ENCODE measurements at regions not wholly inside any gene's neighbourhood (a gene's known extent, or its start where the extent isn't known, plus 50 kb on each side); places are given as distances from the start of the nearest gene placed in this dataset.
"Not testable (repeated sequence)": the region's sequence is repeated elsewhere in the genome, so short reads cannot be mapped to it uniquely, and the experiment has no call there.

GRCh38 chr15:20012837-20013236, 528.8 kb downstream of the GOLGA6L6 start:
- H3K36me3 Mint-ChIP-seq (ENCODE audit: insufficient read depth in 2 of 2); H3K4me3 Mint-ChIP-seq; H3K27me3 Mint-ChIP-seq (ENCODE audit: low read depth); H3K9me3 Mint-ChIP-seq; H3K4me1 Mint-ChIP-seq (ENCODE audit: low read depth); H3K27ac Mint-ChIP-seq; ATAC-seq (replicated peaks in 1 of 2); DNase-seq: not testable (repeated sequence)

DNA sequence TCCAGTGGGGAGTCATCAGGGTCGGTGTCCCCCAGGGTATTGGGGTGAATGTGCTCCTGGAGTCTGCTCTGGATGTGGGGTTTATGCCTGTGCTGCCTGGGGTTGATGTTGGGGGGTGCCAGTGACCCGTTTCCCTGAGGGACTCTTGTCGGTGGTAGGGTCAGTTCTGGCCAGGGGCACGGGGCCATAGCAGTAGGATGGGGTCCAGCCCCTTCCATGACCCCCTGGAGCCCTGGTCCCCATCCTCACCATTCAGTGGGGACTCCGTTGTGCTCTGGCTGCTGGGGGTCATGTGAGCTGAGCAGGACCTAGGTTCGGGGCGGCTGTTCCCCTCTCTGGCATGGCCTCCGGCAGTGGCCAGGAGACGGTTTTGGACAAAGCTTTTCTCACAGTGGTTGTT, 530.8 kb downstream of the GOLGA6L6 start:
- not testable (repeated sequence) for H3K9me3 Mint-ChIP-seq; H3K27me3 Mint-ChIP-seq (ENCODE audit: low read depth); H3K4me1 Mint-ChIP-seq (ENCODE audit: low read depth); H3K27ac Mint-ChIP-seq; ATAC-seq (replicated peaks in 1 of 2); DNase-seq; H3K36me3 Mint-ChIP-seq (ENCODE audit: insufficient read depth in 2 of 2); H3K4me3 Mint-ChIP-seq

GRCh38 chr15:20009619-20010018, 532.0 kb downstream of the GOLGA6L6 start:
- H3K27me3 Mint-ChIP-seq (ENCODE audit: low read depth); H3K9me3 Mint-ChIP-seq; H3K27ac Mint-ChIP-seq; H3K4me1 Mint-ChIP-seq (ENCODE audit: low read depth); ATAC-seq (replicated peaks in 1 of 2); DNase-seq; H3K4me3 Mint-ChIP-seq; H3K36me3 Mint-ChIP-seq (ENCODE audit: insufficient read depth in 2 of 2): not testable (repeated sequence)

- H3K4me1 Mint-ChIP-seq (ENCODE audit: low read depth); H3K27me3 Mint-ChIP-seq (ENCODE audit: low read depth); H3K9me3 Mint-ChIP-seq; H3K36me3 Mint-ChIP-seq (ENCODE audit: insufficient read depth in 2 of 2); H3K4me3 Mint-ChIP-seq; H3K27ac Mint-ChIP-seq: not testable (repeated sequence)
- DNase-seq (peak in 1 of 2 donors; percentile 2), ATAC-seq (replicated peaks in 1 of 2) (peak in 1 of 2 donors; percentile 49)
These were observed 534.3 kb downstream of the GOLGA6L6 start for GRCh38 chr15:20007338-20007737.

DNA sequence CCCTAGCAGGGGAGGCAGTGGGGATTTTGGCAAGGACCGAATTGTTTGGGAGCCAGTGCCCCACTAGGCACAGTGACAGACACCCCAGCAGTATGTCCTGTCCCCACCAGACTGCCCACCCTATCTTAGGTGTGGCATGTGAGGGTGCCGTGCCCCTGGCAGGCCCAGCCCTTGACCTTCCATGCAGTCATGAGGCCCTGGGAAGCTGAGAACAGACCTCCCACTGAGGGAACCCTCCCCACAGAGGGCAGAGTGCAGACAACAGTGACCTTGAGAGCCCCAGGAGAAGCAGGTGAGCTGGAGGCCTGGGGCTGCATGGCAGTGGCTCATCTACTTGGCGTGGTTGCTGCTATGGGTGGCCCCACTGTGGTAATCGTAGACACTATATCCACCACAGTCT, 538.1 kb downstream of the GOLGA6L6 start:
- not testable (repeated sequence) for H3K36me3 Mint-ChIP-seq (ENCODE audit: insufficient read depth in 2 of 2); H3K27me3 Mint-ChIP-seq (ENCODE audit: low read depth); H3K27ac Mint-ChIP-seq; H3K4me1 Mint-ChIP-seq (ENCODE audit: low read depth); DNase-seq; H3K4me3 Mint-ChIP-seq; H3K9me3 Mint-ChIP-seq; ATAC-seq (replicated peaks in 1 of 2)

- H3K27me3 Mint-ChIP-seq (ENCODE audit: low read depth); H3K36me3 Mint-ChIP-seq (ENCODE audit: insufficient read depth in 2 of 2); H3K27ac Mint-ChIP-seq; DNase-seq; ATAC-seq (replicated peaks in 1 of 2); H3K4me1 Mint-ChIP-seq (ENCODE audit: low read depth); H3K9me3 Mint-ChIP-seq; H3K4me3 Mint-ChIP-seq: not testable (repeated sequence)
These were observed 539.0 kb downstream of the GOLGA6L6 start for GRCh38 chr15:20002560-20002959.

DNA sequence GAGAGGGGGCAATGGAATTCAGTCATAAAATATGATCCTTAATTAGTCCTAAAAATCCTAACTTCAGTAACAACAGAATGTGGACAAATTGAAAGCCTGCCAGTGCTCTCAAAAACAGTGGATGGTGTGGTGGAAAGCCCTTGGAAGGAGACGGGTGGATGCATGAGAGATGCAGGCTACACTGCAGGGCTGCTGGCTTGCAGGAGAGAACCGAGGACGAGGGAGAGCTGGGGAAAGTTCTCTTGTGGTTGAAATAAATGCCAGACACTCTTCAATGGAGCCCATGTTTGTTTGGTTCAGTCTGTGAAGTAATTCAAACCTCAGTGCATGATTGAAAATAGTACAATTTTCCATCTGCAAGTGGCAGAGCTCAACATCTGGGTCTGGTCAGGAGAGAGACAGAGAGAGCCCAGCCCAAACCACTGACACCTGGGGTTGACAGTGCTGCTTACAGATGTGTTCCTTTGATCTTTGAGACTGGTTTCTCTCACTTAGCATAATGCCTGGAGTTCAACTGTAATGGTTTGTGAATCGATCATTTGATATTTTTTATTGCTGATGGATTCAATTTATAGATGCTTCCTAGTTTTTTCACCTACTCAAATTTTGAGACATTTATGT, 544.9 kb downstream of the GOLGA6L6 start:
- not testable (repeated sequence) for DNase-seq; H3K27me3 Mint-ChIP-seq (ENCODE audit: low read depth); H3K4me3 Mint-ChIP-seq; H3K4me1 Mint-ChIP-seq (ENCODE audit: low read depth); H3K9me3 Mint-ChIP-seq; ATAC-seq (replicated peaks in 1 of 2); H3K36me3 Mint-ChIP-seq (ENCODE audit: insufficient read depth in 2 of 2); H3K27ac Mint-ChIP-seq

DNA sequence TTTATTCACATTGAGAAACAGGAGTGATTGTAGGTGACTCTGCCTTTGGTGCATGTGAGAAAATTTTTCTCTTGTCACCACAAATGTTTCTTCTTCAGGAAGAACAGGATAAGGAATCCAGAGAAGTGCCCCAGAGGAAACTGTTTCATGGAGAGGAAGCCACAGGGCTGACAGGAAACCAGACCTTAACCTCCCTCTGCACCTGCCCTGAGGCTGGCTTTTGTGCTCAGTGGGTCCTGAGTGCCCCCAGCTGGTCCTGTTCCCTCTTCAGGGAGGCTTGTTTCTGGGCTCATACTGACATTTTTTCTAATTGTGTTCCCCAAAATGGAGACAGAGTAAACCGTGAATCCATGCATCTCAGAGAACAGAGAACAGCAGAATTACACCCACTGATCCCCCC, 546.3 kb downstream of the GOLGA6L6 start:
- not testable (repeated sequence) for H3K4me3 Mint-ChIP-seq; H3K27ac Mint-ChIP-seq; H3K4me1 Mint-ChIP-seq (ENCODE audit: low read depth); H3K27me3 Mint-ChIP-seq (ENCODE audit: low read depth); ATAC-seq (replicated peaks in 1 of 2); H3K9me3 Mint-ChIP-seq; DNase-seq; H3K36me3 Mint-ChIP-seq (ENCODE audit: insufficient read depth in 2 of 2)

GRCh38 chr15:19992428-19992827, 549.2 kb downstream of the GOLGA6L6 start:
- Mint-ChIP-seq H3K36me3 (ENCODE audit: insufficient read depth in 2 of 2) (peaks cover 0 to 3% of the 10 kb centered on the region in 2 donors), H3K27ac (no peak overlapping the region), H3K4me3 (no peak overlapping the region), H3K4me1 (ENCODE audit: low read depth) (no peaks in the 10 kb centered on the region), H3K9me3 (peaks cover 0 to 2% of the 10 kb centered on the region in 2 donors), H3K27me3 (ENCODE audit: low read depth) (no peaks in the 10 kb centered on the region)
- DNase-seq = no peak
- peak in 1 of 2 donors; percentile 71 for ATAC-seq (replicated peaks in 1 of 2)

DNA sequence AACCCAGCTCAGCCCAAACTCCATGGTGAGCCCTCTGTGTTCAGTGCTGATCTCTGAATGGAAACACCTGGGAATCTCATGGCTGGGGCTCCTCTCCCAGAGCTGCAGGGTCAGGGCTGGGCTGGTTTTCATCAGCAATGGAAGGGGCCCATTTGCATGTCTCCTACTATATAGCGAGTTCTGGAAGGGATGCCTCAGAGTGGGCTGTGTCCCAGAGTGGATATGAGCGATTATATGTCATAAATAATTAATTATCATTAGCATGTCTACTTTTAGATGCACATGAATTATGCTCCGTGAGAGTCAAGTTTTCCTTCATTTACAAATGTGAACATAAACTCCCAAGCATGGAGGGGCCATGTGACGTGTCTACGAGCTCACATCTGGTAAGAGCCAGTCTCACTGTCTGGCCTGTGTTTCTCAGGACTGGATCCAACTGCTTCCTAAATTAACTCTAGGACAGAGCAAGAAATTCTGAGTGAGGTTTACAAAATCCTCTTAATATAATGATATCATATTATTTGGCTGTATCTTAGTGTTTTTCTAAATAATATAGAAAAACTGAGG, 553.4 kb downstream of the GOLGA6L6 start:
- Mint-ChIP-seq H3K4me1 (ENCODE audit: low read depth) (no peaks in the 10 kb centered on the region), H3K27me3 (ENCODE audit: low read depth) (no peaks in the 10 kb centered on the region), H3K9me3 (peaks cover 0 to 7% of the 10 kb centered on the region in 2 donors), H3K36me3 (ENCODE audit: insufficient read depth in 2 of 2) (peaks cover 0 to 3% of the 10 kb centered on the region in 2 donors), H3K4me3 (no peak overlapping the region), H3K27ac (no peak overlapping the region)
- ATAC-seq (replicated peaks in 1 of 2) = no peak
- no peak for DNase-seq

DNA sequence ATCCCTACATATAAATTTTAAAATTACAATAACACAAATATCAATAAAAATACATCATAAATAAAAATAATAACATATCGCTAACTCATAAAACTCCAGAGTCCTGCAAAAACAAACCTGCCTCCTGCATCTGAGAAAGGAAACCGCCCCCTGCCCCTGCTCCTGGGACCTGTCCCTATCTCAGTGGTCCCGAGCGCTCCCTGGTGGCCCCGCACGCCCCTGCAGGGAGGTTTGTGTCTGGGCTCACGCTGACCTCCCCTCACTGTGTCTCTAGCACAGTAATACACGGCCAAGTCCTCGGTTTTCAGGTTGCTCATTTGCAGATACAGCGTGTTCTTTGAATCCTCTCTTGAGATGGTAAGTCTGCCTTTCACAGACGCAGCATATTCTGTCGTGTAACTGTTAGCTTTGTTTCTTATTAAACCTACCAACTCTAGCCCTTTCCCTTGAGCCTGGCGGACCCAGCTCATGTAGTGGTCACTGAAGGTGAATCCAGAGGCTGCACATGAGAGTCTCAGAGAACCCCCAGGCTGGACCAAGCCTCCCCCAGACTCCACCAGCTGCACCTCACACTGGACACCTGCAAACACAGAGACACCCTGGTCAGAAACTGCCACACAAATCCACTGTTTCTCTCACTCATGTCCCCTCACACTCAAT, 554.1 kb downstream of the GOLGA6L6 start:
- no peaks in the 10 kb centered on the region for H3K4me1 Mint-ChIP-seq (ENCODE audit: low read depth)
- H3K9me3 Mint-ChIP-seq = peaks cover 0 to 7% of the 10 kb centered on the region in 2 donors
- H3K27me3 Mint-ChIP-seq (ENCODE audit: low read depth) = no peaks in the 10 kb centered on the region
- peak; percentile 3 to 15 for DNase-seq
- no peak overlapping the region for H3K4me3 Mint-ChIP-seq
- H3K36me3 Mint-ChIP-seq (ENCODE audit: insufficient read depth in 2 of 2) = peaks cover 0 to 3% of the 10 kb centered on the region in 2 donors
- ATAC-seq (replicated peaks in 1 of 2) = no peak
- H3K27ac Mint-ChIP-seq = no peak overlapping the region

DNA sequence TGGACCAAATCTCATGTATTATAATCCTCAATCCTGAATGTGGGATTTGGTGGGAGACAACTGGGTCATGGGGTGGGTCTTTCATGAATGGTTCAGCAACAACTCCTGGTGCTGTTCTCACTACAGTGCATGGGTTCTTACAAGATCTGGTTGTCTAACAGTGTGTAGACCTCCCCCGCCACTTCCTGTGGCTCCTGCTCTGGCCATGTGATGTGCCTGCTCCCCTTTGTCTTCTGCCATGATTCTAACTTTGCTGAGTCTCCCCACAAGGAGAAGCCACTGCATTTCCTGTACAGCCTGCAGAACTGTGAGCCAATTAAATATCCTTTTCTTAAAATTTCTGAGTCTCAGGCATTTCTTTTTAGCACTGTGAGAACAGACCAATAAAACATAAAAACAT, 557.5 kb downstream of the GOLGA6L6 start:
- Mint-ChIP-seq H3K27ac (no peak overlapping the region), H3K4me1 (ENCODE audit: low read depth) (no peaks in the 10 kb centered on the region), H3K4me3 (no peak overlapping the region), H3K36me3 (ENCODE audit: insufficient read depth in 2 of 2) (no peaks in the 10 kb centered on the region), H3K9me3 (peaks cover 0 to 4% of the 10 kb centered on the region in 2 donors), H3K27me3 (ENCODE audit: low read depth) (no peaks in the 10 kb centered on the region)
- ATAC-seq (replicated peaks in 1 of 2) = no peak
- DNase-seq = no peak

DNA sequence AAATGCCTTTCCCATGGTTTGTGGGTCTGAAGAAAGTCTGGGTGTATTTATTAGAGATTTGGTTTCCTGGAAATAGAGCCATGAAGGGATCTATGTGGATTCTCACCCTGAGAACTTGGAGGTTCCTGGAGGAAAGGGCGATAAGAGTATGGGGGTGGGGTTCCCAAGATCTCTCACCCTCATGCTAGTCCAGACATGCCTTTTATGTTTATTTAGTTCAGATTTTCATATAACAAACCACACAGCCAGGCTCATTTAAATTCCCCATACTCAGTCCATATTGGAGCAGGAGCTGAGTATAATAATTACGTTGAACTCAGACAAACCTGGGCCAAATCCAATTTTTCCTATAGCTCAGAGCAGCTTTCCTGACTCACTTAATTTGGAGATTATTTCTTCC, 566.6 kb downstream of the GOLGA6L6 start:
- ATAC-seq (replicated peaks in 1 of 2) = no peak
- no peaks in the 10 kb centered on the region for H3K4me1 Mint-ChIP-seq (ENCODE audit: low read depth)
- no peak for DNase-seq
- H3K27me3 Mint-ChIP-seq (ENCODE audit: low read depth) = no peaks in the 10 kb centered on the region
- no peaks in the 10 kb centered on the region for H3K36me3 Mint-ChIP-seq (ENCODE audit: insufficient read depth in 2 of 2)
- H3K9me3 Mint-ChIP-seq = no peaks in the 10 kb centered on the region
- H3K27ac Mint-ChIP-seq = no peak overlapping the region
- no peak overlapping the region for H3K4me3 Mint-ChIP-seq

- no peaks in the 10 kb centered on the region for H3K36me3 Mint-ChIP-seq (ENCODE audit: insufficient read depth in 2 of 2)
- peak; percentile 7 to 13 for DNase-seq
- H3K9me3 Mint-ChIP-seq = no peaks in the 10 kb centered on the region
- H3K27ac Mint-ChIP-seq = no peak overlapping the region
- ATAC-seq (replicated peaks in 1 of 2) = no peak
- no peak overlapping the region for H3K4me3 Mint-ChIP-seq
- no peaks in the 10 kb centered on the region for H3K4me1 Mint-ChIP-seq (ENCODE audit: low read depth)
- H3K27me3 Mint-ChIP-seq (ENCODE audit: low read depth) = no peaks in the 10 kb centered on the region
These were observed 567.9 kb downstream of the GOLGA6L6 start for GRCh38 chr15:19973718-19974117.

All from activated T-cell treated with anti-CD3 and anti-CD28 coated beads, Interleukin-2, amount 50 U/mL, for 72 hours (primary cell).